HEK293T (cell line): ENCODE measurements at regions not wholly inside any gene's neighbourhood (a gene's known extent, or its start where the extent isn't known, plus 50 kb on each side); places are given as distances from the start of the nearest gene placed in this dataset.

Source experiments
- ARNT ChIP-seq: fragments of 450-650 bp; IDR thresholded peaks from 2 replicates; pipeline ENCODE4 v1.6.1; 2017; ENCODE audit warnings: mild to moderate bottlenecking
- BHLHE40 ChIP-seq: fragments of 450-650 bp; IDR thresholded peaks from 2 replicates; pipeline ENCODE4 v1.6.1; 2016; ENCODE audit warnings: mild to moderate bottlenecking, moderate library complexity, borderline replicate concordance
- CTBP1 ChIP-seq: fragments of 450-650 bp; IDR thresholded peaks from 2 replicates; pipeline ENCODE4 v1.6.1; 2016; ENCODE audit warnings: borderline replicate concordance
- FOXA1 ChIP-seq: fragments of 450-650 bp; IDR thresholded peaks from 2 replicates; pipeline ENCODE4 v1.6.1; 2016; ENCODE audit warnings: mild to moderate bottlenecking
- FOXK2 ChIP-seq: fragments of 450-650 bp; IDR thresholded peaks from 2 replicates; pipeline ENCODE4 v1.6.1; 2016; ENCODE audit warnings: mild to moderate bottlenecking
- FOXM1 ChIP-seq: fragments of 450-650 bp; IDR thresholded peaks from 2 replicates; pipeline ENCODE4 v1.6.1; 2017; ENCODE audit warnings: mild to moderate bottlenecking, borderline replicate concordance
- HDGF ChIP-seq: fragments of 450-650 bp; IDR thresholded peaks from 2 replicates; pipeline ENCODE4 v1.6.1; 2017; ENCODE audit warnings: antibody characterized with exemption, borderline replicate concordance
- PKNOX1 ChIP-seq: fragments of 450-650 bp; IDR thresholded peaks from 2 replicates; pipeline ENCODE4 v1.6.1; 2016
- SP1 ChIP-seq: fragments of 450-650 bp; IDR thresholded peaks from 2 replicates; pipeline ENCODE4 v1.6.1; 2017
- SUZ12 ChIP-seq: fragments of 450-650 bp; IDR thresholded peaks from 2 replicates; pipeline ENCODE4 v1.6.1; 2016; ENCODE audit warnings: mild to moderate bottlenecking
- TARDBP ChIP-seq: fragments of 450-650 bp; IDR thresholded peaks from 2 replicates; pipeline ENCODE4 v1.6.1; 2016
- ZNF384 ChIP-seq: fragments of 450-650 bp; IDR thresholded peaks from 2 replicates; pipeline ENCODE4 v1.6.1; 2016

- TF ChIP-seq SUZ12 (no peak), CTBP1 (no peak), FOXM1 (no peak), SP1 (no peak), HDGF (no peak), ARNT (no peak), TARDBP (no peak), FOXA1 (no peak), BHLHE40 (no peak), PKNOX1 (no peak), ZNF384 (no peak), FOXK2 (no peak)
These were observed 314.9 kb upstream of the AUTS2 start for GRCh38 chr7:69283421-69283820.
